GM21367 (cell line): ENCODE measurements at regions not wholly inside any gene's neighbourhood (a gene's known extent, or its start where the extent isn't known, plus 50 kb on each side); places are given as distances from the start of the nearest gene placed in this dataset.

ENCODE experiments used
- ATAC-seq: cut with Tn5 transposase; IDR thresholded peaks from one replicate; pipeline ENCODE4 v1.9.1; 2021; ENCODE audit not compliant: unreplicated experiment

- no peak for ATAC-seq
These were observed 193.4 kb upstream of the MYT1L start for GRCh38 chr2:2524348-2524941.

GRCh38 chr2:2523461-2524347, 192.6 kb upstream of the MYT1L start:
- no peak for ATAC-seq

GRCh38 chr2:2520401-2520811, 189.3 kb upstream of the MYT1L start:
- no peak for ATAC-seq

- ATAC-seq: no peak
These were observed 188.3 kb upstream of the MYT1L start for GRCh38 chr2:2519381-2519780.

- no peak for ATAC-seq
These were observed 186.3 kb upstream of the MYT1L start for GRCh38 chr2:2517399-2517798.

- ATAC-seq: no peak
These were observed 185.3 kb upstream of the MYT1L start for GRCh38 chr2:2516386-2516785.

GRCh38 chr2:2512931-2513330, 181.9 kb upstream of the MYT1L start:
- no peak for ATAC-seq

GRCh38 chr2:2507417-2507997, 176.4 kb upstream of the MYT1L start:
- no peak for ATAC-seq

- ATAC-seq: no peak
These were observed 175.5 kb upstream of the MYT1L start for GRCh38 chr2:2506536-2506935.

- ATAC-seq: no peak
These were observed 174.5 kb upstream of the MYT1L start for GRCh38 chr2:2505604-2506003.

GRCh38 chr2:2503864-2504418, 172.9 kb upstream of the MYT1L start:
- ATAC-seq: no peak

GRCh38 chr2:2502201-2502549, 171.1 kb upstream of the MYT1L start:
- ATAC-seq: no peak

- no peak for ATAC-seq
These were observed 170.6 kb upstream of the MYT1L start for GRCh38 chr2:2501454-2502200.

GRCh38 chr2:2495606-2496005, 164.5 kb upstream of the MYT1L start:
- no peak for ATAC-seq

- ATAC-seq: no peak
These were observed 162.4 kb upstream of the MYT1L start for GRCh38 chr2:2493496-2493895.

GRCh38 chr2:2492800-2493199, 161.7 kb upstream of the MYT1L start:
- no peak for ATAC-seq

GRCh38 chr2:2491964-2492363, 160.9 kb upstream of the MYT1L start:
- no peak for ATAC-seq

- ATAC-seq: no peak
These were observed 153.2 kb upstream of the MYT1L start for GRCh38 chr2:2484301-2484700.

- no peak for ATAC-seq
These were observed 151.8 kb upstream of the MYT1L start for GRCh38 chr2:2482851-2483250.

GRCh38 chr2:2472881-2473280, 141.8 kb upstream of the MYT1L start:
- ATAC-seq: no peak

- no peak for ATAC-seq
These were observed 141.0 kb upstream of the MYT1L start for GRCh38 chr2:2472044-2472443.
